Activated CD4-positive, alpha-beta memory T cell treated with anti-CD3 and anti-CD28 coated beads, Interleukin-2, amount 10 ng/mL, durations not matched to agents 7 days and 5 days (primary cell): ENCODE measurements at regions not wholly inside any gene's neighbourhood (a gene's known extent, or its start where the extent isn't known, plus 50 kb on each side); places are given as distances from the start of the nearest gene placed in this dataset.
"Not testable (repeated sequence)": the region's sequence is repeated elsewhere in the genome, so short reads cannot be mapped to it uniquely, and the experiment has no call there.

Experiments
- CTCF ChIA-PET: fragments of 350-600 bp; sonication (Branson Sonifier 250); formaldehyde crosslinking; loops from one replicate; lab custom pipeline; 2021; ENCODE audit warnings: antibody characterized with exemption, inconsistent platforms; lab: Charles Lee
- POLR2A ChIA-PET: fragments of 350-600 bp; sonication (Branson Sonifier 250); formaldehyde crosslinking; loops from one replicate; lab custom pipeline; 2021; ENCODE audit warnings: antibody characterized with exemption; lab: Charles Lee
- DNase-seq: peaks from one replicate; pipeline ENCODE4 v3.0.0-alpha.2; 2020
- H3K27ac Mint-ChIP-seq: one replicate; pipeline ENCODE4 v1.8.0; 2021; ENCODE audit warnings: mild to moderate bottlenecking, mixed read lengths
- H3K27me3 Mint-ChIP-seq: one replicate; pipeline ENCODE4 v1.8.0; 2021; ENCODE audit warnings: mixed read lengths
- H3K36me3 Mint-ChIP-seq: one replicate; pipeline ENCODE4 v1.8.0; 2021; ENCODE audit warnings: low read depth, mixed read lengths
- H3K4me1 Mint-ChIP-seq: one replicate; pipeline ENCODE4 v1.8.0; 2021; ENCODE audit warnings: mixed read lengths
- H3K4me3 Mint-ChIP-seq: one replicate; pipeline ENCODE4 v1.8.0; 2021; ENCODE audit warnings: mild to moderate bottlenecking, mixed read lengths
- H3K9me3 Mint-ChIP-seq: one replicate; pipeline ENCODE4 v1.8.0; 2021; ENCODE audit warnings: mixed read lengths

DNA sequence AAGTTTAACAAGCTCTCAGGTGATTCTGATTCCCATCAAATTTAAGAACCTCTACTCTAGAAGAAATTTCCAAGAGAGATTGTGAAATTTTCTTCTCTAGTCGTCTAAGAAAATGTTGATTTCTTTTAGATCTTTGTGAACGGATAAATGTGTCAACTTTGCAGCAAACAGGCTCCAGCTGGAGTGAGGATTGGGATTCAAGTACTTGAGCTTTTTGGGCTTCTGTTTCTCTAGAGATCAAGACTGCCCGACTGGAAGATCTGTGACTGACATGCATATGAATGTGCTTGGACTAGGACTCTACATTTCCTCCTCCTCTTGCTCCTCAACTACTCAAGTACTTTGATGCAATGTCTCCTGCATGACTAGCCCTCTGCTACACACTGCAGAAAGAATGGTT lies 388.3 kb downstream of the TMEM38B start:
- H3K4me1 Mint-ChIP-seq: no peaks in the 10 kb centered on the region
- H3K36me3 Mint-ChIP-seq: no peaks in the 10 kb centered on the region
- H3K4me3 Mint-ChIP-seq: no peak overlapping the region
- no peaks in the 10 kb centered on the region for H3K27me3 Mint-ChIP-seq
- POLR2A ChIA-PET: no interaction called here
- H3K9me3 Mint-ChIP-seq: peaks cover 2% of the 10 kb centered on the region
- H3K27ac Mint-ChIP-seq: no peak overlapping the region
- CTCF ChIA-PET: no interaction called here
- DNase-seq: no peak

DNA sequence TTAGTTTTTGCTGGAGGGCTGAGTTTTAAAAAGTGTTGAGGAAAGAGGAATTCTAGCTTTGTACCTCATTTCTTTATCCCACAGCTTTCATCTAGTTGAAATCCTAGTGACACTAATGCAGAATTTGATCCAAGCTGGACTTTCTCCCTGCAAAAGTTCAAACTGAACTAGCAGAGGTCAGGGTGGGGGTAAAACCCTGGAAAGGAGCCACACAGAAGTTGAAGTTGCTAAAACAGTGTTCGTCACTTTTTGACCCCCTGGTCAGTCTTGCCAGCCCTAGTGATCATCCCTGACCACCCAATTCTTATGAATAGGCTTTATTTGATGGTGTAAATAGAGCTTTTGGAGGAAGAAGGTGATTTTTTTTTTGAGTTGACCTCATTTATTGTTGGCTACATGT lies 390.4 kb downstream of the TMEM38B start:
- no peak overlapping the region for H3K4me3 Mint-ChIP-seq
- H3K9me3 Mint-ChIP-seq: peaks cover 2% of the 10 kb centered on the region
- H3K27me3 Mint-ChIP-seq: no peaks in the 10 kb centered on the region
- CTCF ChIA-PET: no interaction called here
- no peak for DNase-seq
- no peaks in the 10 kb centered on the region for H3K36me3 Mint-ChIP-seq
- no peaks in the 10 kb centered on the region for H3K4me1 Mint-ChIP-seq
- H3K27ac Mint-ChIP-seq: no peak overlapping the region
- POLR2A ChIA-PET: no interaction called here

DNA sequence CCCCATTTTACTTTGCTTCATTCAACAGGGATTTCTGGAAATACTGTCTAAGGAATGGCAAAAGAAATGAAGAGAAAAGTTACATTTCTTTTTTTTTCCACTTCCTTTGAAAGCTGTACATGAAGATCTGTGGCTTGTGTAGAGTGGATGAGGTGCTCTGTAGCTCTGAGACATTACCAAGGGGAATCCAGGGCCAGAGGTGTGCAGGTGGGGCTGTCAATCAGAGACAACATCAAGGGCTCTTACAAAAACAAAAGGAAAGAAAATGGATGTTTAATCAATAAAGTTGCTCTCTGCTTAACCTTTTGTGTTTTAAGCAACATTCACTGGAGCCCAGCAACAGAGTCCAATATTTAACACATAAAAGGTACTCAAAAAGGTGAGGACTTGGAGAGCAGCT lies 391.1 kb downstream of the TMEM38B start:
- CTCF ChIA-PET: no interaction called here
- no peak overlapping the region for H3K27ac Mint-ChIP-seq

GRCh38 chr9:106092083-106092482 lies 397.7 kb downstream of the TMEM38B start:
- Mint-ChIP-seq H3K9me3 (peaks cover 2% of the 10 kb centered on the region), H3K36me3 (no peaks in the 10 kb centered on the region), H3K4me3 (no peak overlapping the region), H3K27ac (no peak overlapping the region), H3K27me3 (no peaks in the 10 kb centered on the region), H3K4me1 (no peaks in the 10 kb centered on the region)
- ChIA-PET CTCF (no interaction called here), POLR2A (no interaction called here)
- no peak for DNase-seq

More for the DNA sequence above, 391.1 kb downstream of the TMEM38B start:
- no peak for DNase-seq
- no peaks in the 10 kb centered on the region for H3K27me3 Mint-ChIP-seq
- no peaks in the 10 kb centered on the region for H3K4me1 Mint-ChIP-seq
- H3K9me3 Mint-ChIP-seq: peaks cover 2% of the 10 kb centered on the region
- POLR2A ChIA-PET: no interaction called here
- H3K4me3 Mint-ChIP-seq: no peak overlapping the region
- H3K36me3 Mint-ChIP-seq: no peaks in the 10 kb centered on the region

- no peak for DNase-seq
- POLR2A ChIA-PET: no interaction called here
- peaks cover 8% of the 10 kb centered on the region for H3K9me3 Mint-ChIP-seq
- CTCF ChIA-PET: no interaction called here
- H3K27ac Mint-ChIP-seq: no peak overlapping the region
- H3K4me1 Mint-ChIP-seq: no peaks in the 10 kb centered on the region
- H3K27me3 Mint-ChIP-seq: no peaks in the 10 kb centered on the region
- no peaks in the 10 kb centered on the region for H3K36me3 Mint-ChIP-seq
- no peak overlapping the region for H3K4me3 Mint-ChIP-seq
Observed at GRCh38 chr9:106102821-106103220, 408.5 kb downstream of the TMEM38B start.

GRCh38 chr9:106104887-106105286 lies 410.5 kb downstream of the TMEM38B start:
- H3K36me3 Mint-ChIP-seq: no peaks in the 10 kb centered on the region
- H3K27ac Mint-ChIP-seq: no peak overlapping the region
- ChIA-PET POLR2A (no interaction called here), CTCF (no interaction called here)
- peaks cover 9% of the 10 kb centered on the region for H3K9me3 Mint-ChIP-seq
- H3K4me1 Mint-ChIP-seq: no peaks in the 10 kb centered on the region
- DNase-seq: no peak
- no peak overlapping the region for H3K4me3 Mint-ChIP-seq
- no peaks in the 10 kb centered on the region for H3K27me3 Mint-ChIP-seq

- DNase-seq: no peak
- ChIA-PET CTCF (no interaction called here), POLR2A (no interaction called here)
- Mint-ChIP-seq H3K9me3 (peaks cover 14% of the 10 kb centered on the region), H3K36me3 (no peaks in the 10 kb centered on the region), H3K4me3 (no peak overlapping the region), H3K27ac (no peak overlapping the region), H3K27me3 (no peaks in the 10 kb centered on the region), H3K4me1 (no peaks in the 10 kb centered on the region)
Observed at GRCh38 chr9:106106396-106106795, 412.1 kb downstream of the TMEM38B start.

GRCh38 chr9:106107716-106108115 lies 413.4 kb downstream of the TMEM38B start:
- Mint-ChIP-seq H3K4me1 (no peaks in the 10 kb centered on the region), H3K27ac (no peak overlapping the region), H3K9me3 (peaks cover 14% of the 10 kb centered on the region), H3K36me3 (no peaks in the 10 kb centered on the region), H3K27me3 (no peaks in the 10 kb centered on the region), H3K4me3 (no peak overlapping the region)
- CTCF ChIA-PET: no interaction called here
- DNase-seq: no peak
- POLR2A ChIA-PET: no interaction called here

DNA sequence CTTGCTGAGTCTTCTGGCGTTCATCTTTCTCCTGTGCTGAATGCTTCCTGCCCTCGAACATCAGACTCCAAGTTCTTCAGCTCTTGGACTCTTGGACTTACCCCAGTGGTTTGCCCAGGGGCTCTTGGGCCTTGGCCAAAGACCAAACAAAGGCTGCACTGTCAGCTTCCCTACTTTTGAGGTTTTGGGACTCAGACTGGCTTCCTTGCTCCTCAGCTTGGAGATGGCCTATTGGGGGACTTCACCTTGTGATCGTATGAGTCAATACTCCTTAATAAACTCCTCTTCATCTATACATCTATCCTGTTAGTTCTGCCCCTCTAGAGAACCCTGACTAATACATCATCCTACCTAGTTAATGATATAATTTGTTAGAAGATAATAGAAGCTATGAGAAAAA lies 415.4 kb downstream of the TMEM38B start:
- H3K4me1 Mint-ChIP-seq, H3K27me3 Mint-ChIP-seq, DNase-seq, H3K4me3 Mint-ChIP-seq, POLR2A ChIA-PET, H3K27ac Mint-ChIP-seq, CTCF ChIA-PET, H3K36me3 Mint-ChIP-seq: not testable (repeated sequence)
- H3K9me3 Mint-ChIP-seq: peaks cover 12% of the 10 kb centered on the region

GRCh38 chr9:106110483-106110882 lies 416.1 kb downstream of the TMEM38B start:
- DNase-seq: no peak
- Mint-ChIP-seq H3K36me3 (no peaks in the 10 kb centered on the region), H3K27ac (no peak overlapping the region), H3K4me3 (no peak overlapping the region), H3K4me1 (no peaks in the 10 kb centered on the region), H3K9me3 (peaks cover 12% of the 10 kb centered on the region), H3K27me3 (no peaks in the 10 kb centered on the region)
- POLR2A ChIA-PET: no interaction called here
- CTCF ChIA-PET: no interaction called here

GRCh38 chr9:106111039-106111730 lies 416.8 kb downstream of the TMEM38B start:
- Mint-ChIP-seq H3K27me3 (no peaks in the 10 kb centered on the region), H3K36me3 (no peaks in the 10 kb centered on the region), H3K27ac (no peak overlapping the region), H3K9me3 (peaks cover 10% of the 10 kb centered on the region), H3K4me3 (no peak overlapping the region), H3K4me1 (no peaks in the 10 kb centered on the region)
- ChIA-PET POLR2A (no interaction called here), CTCF (no interaction called here)
- DNase-seq: no peak

DNA sequence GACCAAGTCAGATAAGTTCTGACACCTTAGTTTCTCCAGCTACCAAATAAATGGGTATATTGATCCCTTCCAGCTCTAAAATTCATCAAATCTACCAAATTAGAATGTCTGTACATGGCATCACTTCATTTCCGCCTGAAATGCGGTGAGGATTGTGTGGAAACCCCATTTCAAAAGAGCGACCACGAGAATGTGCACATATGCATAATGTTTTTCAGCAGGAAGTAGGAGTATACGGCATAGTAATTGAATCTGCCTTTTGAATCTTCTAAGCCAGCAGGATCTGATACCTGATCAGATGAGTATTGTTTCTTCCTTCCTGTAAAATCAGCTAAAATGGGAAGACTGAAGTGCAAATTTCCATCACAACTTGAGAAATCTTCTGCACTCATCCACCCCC lies 418.6 kb downstream of the TMEM38B start:
- no peak for DNase-seq
- H3K27ac Mint-ChIP-seq: no peak overlapping the region
- H3K4me1 Mint-ChIP-seq: no peaks in the 10 kb centered on the region
- no peak overlapping the region for H3K4me3 Mint-ChIP-seq
- H3K27me3 Mint-ChIP-seq: no peaks in the 10 kb centered on the region
- H3K36me3 Mint-ChIP-seq: no peaks in the 10 kb centered on the region
- POLR2A ChIA-PET: no interaction called here
- CTCF ChIA-PET: no interaction called here
- H3K9me3 Mint-ChIP-seq: peaks cover 11% of the 10 kb centered on the region

- CTCF ChIA-PET: no interaction called here
- DNase-seq: no peak
- Mint-ChIP-seq H3K36me3 (no peaks in the 10 kb centered on the region), H3K4me1 (no peaks in the 10 kb centered on the region), H3K27ac (no peak overlapping the region), H3K4me3 (no peak overlapping the region), H3K9me3 (peaks cover 4% of the 10 kb centered on the region), H3K27me3 (no peaks in the 10 kb centered on the region)
- POLR2A ChIA-PET: no interaction called here
Observed at GRCh38 chr9:106119176-106119575, 424.8 kb downstream of the TMEM38B start.

DNA sequence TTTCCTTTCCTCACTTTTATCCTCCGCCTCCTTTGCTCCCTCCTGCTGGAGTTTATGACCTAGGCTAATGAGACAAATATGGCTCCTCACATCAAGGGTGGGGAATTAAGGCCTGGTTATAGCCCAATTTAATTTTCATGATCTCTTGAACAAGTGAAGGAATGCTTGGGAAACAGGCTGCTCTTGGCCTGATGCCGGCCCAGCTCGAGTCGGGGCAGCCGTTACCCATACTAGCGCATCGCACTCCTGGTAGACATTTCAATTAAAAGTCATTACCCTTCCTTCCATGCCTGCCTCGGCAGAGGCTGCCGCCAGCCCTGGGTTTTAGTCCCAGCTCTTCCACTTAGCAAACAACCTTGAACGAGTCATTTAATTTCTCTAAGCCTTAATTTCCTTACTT lies 425.7 kb downstream of the TMEM38B start:
- Mint-ChIP-seq H3K27ac (no peak overlapping the region), H3K36me3 (no peaks in the 10 kb centered on the region), H3K27me3 (no peaks in the 10 kb centered on the region), H3K4me1 (no peaks in the 10 kb centered on the region), H3K9me3 (peaks cover 4% of the 10 kb centered on the region), H3K4me3 (no peak overlapping the region)
- DNase-seq: no peak
- ChIA-PET POLR2A (no interaction called here), CTCF (no interaction called here)
